GM23248 (cell line): ENCODE measurements at regions not wholly inside any gene's neighbourhood (a gene's known extent, or its start where the extent isn't known, plus 50 kb on each side); places are given as distances from the start of the nearest gene placed in this dataset.

ENCODE experiments used
- EZH2 ChIP-seq: fragments of 200-600 bp; sonication (generic); IDR thresholded peaks from 2 replicates; pipeline ENCODE4 v1.6.1; 2018; ENCODE audit warnings: antibody characterized with exemption, mild to moderate bottlenecking; ENCODE audit not compliant: insufficient read depth, poor library complexity, severe bottlenecking
- EZH2phosphoT487 ChIP-seq: fragments of 200-600 bp; sonication (generic); IDR thresholded peaks from 2 replicates; pipeline ENCODE4 v1.6.1; 2018; ENCODE audit warnings: antibody characterized with exemption, moderate library complexity, mild to moderate bottlenecking, low read depth; ENCODE audit not compliant: insufficient read depth

- TF ChIP-seq EZH2 = no peak
- no peak for TF ChIP-seq EZH2phosphoT487
These were observed 369.7 kb upstream of the SYT1 start for GRCh38 chr12:78494911-78495310.
